AG10803 (cell line): ENCODE measurements at regions not wholly inside any gene's neighbourhood (a gene's known extent, or its start where the extent isn't known, plus 50 kb on each side); places are given as distances from the start of the nearest gene placed in this dataset.

ENCODE experiments used
- DNase-seq: peaks from one replicate; pipeline ENCODE4 v3.0.0; 2010; ENCODE audit warnings: low read depth
- H3K4me3 ChIP-seq: 2 replicates; pipeline ENCODE4 v1.5.1; 2011; ENCODE audit warnings: mild to moderate bottlenecking, low read length, control low read depth
- TF ChIP-seq, protein P1 (sequence below): conservative IDR thresholded peaks from 2 replicates; pipeline ENCODE4 v1.5.1; 2011; ENCODE audit warnings: mild to moderate bottlenecking, low read length, control low read depth, inconsistent platforms

DNA sequence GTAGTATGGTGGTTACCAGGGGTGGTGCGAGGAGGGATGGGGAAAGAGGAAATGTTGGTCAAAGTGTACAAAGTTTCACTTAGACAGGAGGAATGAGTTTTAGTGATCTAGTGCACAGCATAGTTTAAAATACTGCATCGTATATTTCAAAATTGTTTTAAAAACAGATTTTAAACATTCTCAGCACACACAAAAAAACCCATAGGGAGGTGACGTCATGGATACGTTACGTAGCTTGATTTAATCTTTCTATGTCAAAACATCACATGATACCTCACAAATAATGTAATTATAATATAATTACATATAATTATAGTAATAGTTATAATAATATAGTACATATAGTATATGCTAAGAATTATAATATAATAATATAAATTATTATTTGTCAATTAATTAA is 614.2 kb downstream of the TMEM114 start:
- TF ChIP-seq, protein P1, sequence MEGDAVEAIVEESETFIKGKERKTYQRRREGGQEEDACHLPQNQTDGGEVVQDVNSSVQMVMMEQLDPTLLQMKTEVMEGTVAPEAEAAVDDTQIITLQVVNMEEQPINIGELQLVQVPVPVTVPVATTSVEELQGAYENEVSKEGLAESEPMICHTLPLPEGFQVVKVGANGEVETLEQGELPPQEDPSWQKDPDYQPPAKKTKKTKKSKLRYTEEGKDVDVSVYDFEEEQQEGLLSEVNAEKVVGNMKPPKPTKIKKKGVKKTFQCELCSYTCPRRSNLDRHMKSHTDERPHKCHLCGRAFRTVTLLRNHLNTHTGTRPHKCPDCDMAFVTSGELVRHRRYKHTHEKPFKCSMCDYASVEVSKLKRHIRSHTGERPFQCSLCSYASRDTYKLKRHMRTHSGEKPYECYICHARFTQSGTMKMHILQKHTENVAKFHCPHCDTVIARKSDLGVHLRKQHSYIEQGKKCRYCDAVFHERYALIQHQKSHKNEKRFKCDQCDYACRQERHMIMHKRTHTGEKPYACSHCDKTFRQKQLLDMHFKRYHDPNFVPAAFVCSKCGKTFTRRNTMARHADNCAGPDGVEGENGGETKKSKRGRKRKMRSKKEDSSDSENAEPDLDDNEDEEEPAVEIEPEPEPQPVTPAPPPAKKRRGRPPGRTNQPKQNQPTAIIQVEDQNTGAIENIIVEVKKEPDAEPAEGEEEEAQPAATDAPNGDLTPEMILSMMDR, result no peak
- no peak for DNase-seq
- no peak overlapping the region for H3K4me3 ChIP-seq

DNA sequence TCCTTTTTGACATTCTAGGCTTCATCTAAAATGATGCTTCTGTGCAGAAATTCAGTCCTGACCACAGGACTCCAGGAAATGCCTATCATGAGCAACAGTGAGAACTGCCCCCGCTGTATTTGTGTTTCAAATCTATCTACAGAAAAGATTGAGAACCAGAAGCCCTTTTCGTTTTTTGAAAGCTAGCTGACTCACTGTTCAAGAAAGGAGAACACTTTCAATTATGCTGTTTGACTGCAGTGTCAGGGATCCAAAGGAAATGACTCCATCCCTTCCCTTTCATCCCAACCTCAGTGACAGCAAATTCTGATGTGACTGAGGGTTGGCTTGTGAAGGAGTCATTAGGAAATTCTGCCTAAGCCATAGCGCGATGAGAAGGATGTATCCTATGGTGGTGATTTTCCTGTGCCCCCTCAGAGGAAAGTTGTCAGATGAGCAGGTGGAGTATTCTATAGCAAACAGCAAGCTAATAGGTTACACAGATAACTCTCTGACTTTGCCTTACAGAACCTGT is 622.3 kb downstream of the TMEM114 start:
- no peak for DNase-seq
- no peak overlapping the region for H3K4me3 ChIP-seq
- TF ChIP-seq, protein P1, result no peak

DNA sequence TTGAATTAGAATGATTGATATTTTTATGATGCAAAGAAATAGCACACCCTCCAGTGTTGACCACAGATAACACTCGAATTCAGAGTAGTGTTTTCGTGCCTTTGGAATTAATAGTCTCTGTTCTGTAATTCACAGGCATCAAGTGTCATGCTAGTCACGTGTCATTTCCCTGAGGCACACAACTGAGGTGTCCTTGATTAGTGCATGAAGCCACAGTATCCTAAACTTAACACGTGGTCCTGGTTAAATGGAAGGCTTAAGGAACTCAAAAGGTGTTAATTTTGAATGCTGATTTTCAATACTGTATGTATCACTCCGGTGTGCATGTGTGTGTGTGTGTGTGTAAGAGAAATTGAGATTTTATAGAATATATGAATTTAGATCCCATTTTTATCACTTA is 625.6 kb downstream of the TMEM114 start:
- TF ChIP-seq, protein P1, result no peak
- DNase-seq, result no peak

DNA sequence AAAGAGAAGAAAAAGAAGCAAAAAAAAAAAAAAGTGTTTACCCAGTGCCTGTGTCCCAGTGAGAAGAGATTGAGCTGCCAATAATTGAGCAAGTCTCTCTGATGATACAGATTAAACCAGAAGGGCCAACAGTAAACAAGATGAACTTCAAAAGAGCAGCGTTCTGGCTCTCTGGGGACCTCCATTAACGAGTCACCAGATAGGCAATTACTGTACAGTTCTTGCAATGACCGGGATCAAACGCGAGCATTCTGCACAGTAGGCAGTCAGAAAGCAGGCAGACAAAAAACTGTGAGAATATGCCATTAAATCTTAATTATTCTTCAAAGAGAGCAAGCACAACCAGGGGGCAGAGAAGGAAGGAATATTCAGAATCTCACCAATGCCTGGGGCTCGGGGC is 626.1 kb downstream of the TMEM114 start:
- H3K4me3 ChIP-seq, result no peak overlapping the region
- no peak for DNase-seq
- TF ChIP-seq, protein P1, result no peak

More for the DNA sequence above, 625.6 kb downstream of the TMEM114 start:
- H3K4me3 ChIP-seq, result no peak overlapping the region

DNA sequence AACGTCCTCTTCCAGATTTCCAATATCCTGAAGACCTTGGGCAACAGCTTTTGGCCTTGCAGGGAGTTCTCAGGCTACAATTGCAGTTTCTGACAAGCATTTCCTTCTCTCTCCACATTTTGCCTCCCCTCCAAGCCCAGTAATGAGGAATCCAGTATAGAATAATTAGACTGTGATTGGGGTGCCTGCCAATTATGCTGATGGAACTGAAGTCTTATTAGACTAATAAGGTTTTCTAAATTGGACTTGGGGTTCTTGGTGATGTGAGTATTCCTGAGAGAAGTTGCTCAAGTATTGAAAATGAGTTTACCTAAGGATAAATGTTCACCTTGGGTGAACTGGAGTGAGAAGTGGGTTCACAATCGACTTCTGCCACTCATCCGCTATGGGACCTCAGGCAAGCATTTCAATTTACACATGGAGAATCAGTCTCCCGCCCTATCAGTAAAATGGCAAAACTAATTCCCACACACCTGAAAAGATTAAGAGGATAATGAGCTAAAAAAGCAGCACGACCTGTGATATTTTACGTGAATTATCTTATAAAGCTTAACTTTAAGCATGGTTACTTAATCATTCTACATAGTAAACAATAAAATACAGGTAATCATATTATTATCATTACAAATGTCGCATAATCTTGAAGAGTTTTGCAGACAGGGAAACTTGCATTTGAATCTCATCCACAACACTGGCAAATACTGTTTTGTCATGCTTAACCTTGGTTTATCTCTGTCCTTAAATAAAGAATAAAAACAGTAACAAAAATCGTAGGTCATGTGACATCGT is 628.0 kb downstream of the TMEM114 start:
- TF ChIP-seq, protein P1, result no peak
- H3K4me3 ChIP-seq, result no peak overlapping the region
- no peak for DNase-seq

DNA sequence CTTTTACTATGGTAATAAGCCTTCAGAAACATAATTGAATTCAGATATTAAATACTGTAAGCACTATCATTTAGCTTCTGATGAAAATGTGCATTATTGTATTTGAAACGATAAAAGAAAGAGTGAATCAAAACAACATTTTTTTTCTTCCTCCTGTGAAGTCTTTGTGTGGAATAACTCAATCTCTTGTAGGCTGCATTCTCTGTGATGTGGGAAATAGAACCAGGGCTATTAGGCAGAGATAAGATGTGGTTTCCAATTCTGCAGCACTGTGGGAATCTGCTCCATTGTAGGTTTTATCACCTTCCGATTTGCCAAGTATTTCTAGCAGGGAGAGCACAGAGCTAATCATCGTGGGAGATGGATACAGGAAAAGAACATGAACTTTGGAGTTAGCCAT is 624.5 kb downstream of the RBFOX1 start:
- DNase-seq, result no peak
- TF ChIP-seq, protein P1, result no peak
- H3K4me3 ChIP-seq, result no peak overlapping the region

DNA sequence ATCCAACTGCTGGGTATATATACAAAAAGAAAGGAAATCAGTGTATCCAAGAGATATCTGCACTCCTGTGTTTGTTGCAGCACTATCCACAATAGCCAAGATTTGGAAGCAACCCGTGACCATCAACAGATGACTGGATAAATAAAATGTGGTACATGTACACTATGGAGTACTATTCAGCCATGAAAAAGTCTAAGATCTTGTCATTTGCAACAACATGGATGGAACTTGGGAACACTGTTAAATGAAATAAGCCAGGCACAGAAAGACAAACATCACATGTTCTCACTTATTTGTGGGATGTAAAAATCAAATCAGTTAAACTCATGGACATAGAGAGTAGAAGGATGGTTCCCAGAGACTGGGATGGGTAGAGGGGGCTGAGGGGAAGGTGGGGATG is 620.7 kb downstream of the RBFOX1 start:
- TF ChIP-seq, protein P1, result no peak
- no peak overlapping the region for H3K4me3 ChIP-seq
- DNase-seq, result no peak
